ENCODE measurements at regions not wholly inside any gene's neighbourhood (a gene's known extent, or its start where the extent isn't known, plus 50 kb on each side); places are given as distances from the start of the nearest gene placed in this dataset.

- TF ChIP-seq POLR2AphosphoS5 (IDR thresholded peaks at IDR 0.05; ENCODE audit: low read depth) = no peak
- TF ChIP-seq CTCF (IDR thresholded peaks at IDR 0.05; ENCODE audit: insufficient read depth, low read length) = no peak
- no peak for TF ChIP-seq REST (IDR thresholded peaks at IDR 0.05; ENCODE audit: insufficient replicate concordance, low read depth)
- no peak for TF ChIP-seq GABPA (IDR thresholded peaks at IDR 0.05; ENCODE audit: low read depth)
Measured at GRCh38 chr17:21525464-21526130, 149.4 kb downstream of the KCNJ12 start.
